Activated CD4-positive, alpha-beta T cell treated with anti-CD3 and anti-CD28 coated beads, Interleukin-2, amount 10 ng/mL, durations not matched to agents 24 days and 14 days (primary cell): ENCODE measurements at regions not wholly inside any gene's neighbourhood (a gene's known extent, or its start where the extent isn't known, plus 50 kb on each side); places are given as distances from the start of the nearest gene placed in this dataset.
"Not testable (repeated sequence)": the region's sequence is repeated elsewhere in the genome, so short reads cannot be mapped to it uniquely, and the experiment has no call there.

Source experiments
- DNase-seq: peaks from one replicate; pipeline ENCODE4 v3.0.0; 2022
- H3K27ac Mint-ChIP-seq: one replicate; pipeline ENCODE4 v1.8.0; 2022; ENCODE audit warnings: mild to moderate bottlenecking, mixed read lengths
- H3K27me3 Mint-ChIP-seq: one replicate; pipeline ENCODE4 v1.8.0; 2022; ENCODE audit warnings: mixed read lengths
- H3K36me3 Mint-ChIP-seq: one replicate; pipeline ENCODE4 v1.8.0; 2022; ENCODE audit warnings: low read depth, mild to moderate bottlenecking, mixed read lengths
- H3K4me1 Mint-ChIP-seq: one replicate; pipeline ENCODE4 v1.8.0; 2021; ENCODE audit warnings: mixed read lengths
- H3K4me3 Mint-ChIP-seq: one replicate; pipeline ENCODE4 v1.8.0; 2022; ENCODE audit warnings: mild to moderate bottlenecking, moderate library complexity, mixed read lengths
- H3K9me3 Mint-ChIP-seq: one replicate; pipeline ENCODE4 v1.8.0; 2021; ENCODE audit warnings: mixed read lengths
- intact Hi-C: fragments of 100-400 bp; cut with micrococcal nuclease; formaldehyde crosslinking; loops from one replicate; pipeline ENCODE4 v1.15.1; 2023

DNA sequence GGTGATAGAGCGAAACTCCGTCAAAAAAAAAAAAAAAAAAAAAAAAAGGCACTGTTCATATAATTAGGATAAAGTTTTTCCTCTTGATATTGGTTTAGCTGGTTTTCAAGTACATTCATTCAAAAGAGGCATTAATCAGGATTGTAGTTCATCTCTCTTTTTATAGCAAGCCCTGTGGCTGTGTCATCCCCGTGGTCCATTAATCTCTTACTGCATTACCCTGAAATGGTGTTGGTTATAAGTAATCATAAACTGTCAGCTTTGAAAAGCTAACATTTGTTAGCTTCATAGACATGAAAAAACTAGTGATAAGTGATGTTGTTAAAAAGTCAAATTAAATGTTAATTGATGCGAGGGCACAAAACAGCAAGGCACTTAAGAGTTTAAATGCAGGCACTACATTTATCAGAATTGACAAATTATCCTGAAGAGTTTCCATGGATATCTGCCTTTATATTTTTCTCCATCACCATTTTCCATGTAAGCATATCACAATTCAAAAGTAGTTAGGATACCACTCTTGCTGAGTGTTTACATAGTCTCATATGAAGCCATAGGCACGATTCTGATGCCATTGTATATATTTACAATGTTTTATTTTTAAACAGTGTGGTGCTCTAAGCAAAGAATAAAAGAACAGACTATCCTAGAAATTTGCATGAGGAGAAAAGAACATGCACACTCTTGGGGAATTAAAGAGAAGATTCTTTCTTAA lies 193.1 kb downstream of the OTOL1 start:
- Mint-ChIP-seq H3K27ac (no peak overlapping the region), H3K4me1 (no peaks in the 10 kb centered on the region), H3K4me3 (no peak overlapping the region), H3K36me3 (no peaks in the 10 kb centered on the region), H3K9me3 (no peaks in the 10 kb centered on the region), H3K27me3 (no peaks in the 10 kb centered on the region)
- DNase-seq = no peak
- intact Hi-C loops = no loop called here

DNA sequence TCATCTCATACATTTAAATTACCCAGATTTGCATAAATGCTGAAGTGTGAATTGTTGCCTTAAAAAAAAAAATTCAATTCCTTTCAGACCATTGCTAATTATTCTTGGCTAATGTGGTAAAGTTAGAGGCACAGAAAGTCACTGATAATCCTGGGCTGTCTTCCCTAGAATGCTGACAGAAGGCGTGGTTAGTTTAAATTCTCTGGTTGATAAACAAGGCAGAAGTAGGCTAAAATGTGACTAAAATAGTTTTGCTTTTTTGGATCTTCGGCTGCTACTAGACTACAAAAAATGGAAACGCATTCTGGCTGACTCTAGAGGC lies 193.7 kb downstream of the OTOL1 start:
- intact Hi-C loops = no loop called here
- no peak overlapping the region for H3K27ac Mint-ChIP-seq
- no peaks in the 10 kb centered on the region for H3K9me3 Mint-ChIP-seq
- no peak overlapping the region for H3K4me3 Mint-ChIP-seq
- H3K4me1 Mint-ChIP-seq = no peaks in the 10 kb centered on the region
- no peak for DNase-seq
- no peaks in the 10 kb centered on the region for H3K36me3 Mint-ChIP-seq
- no peaks in the 10 kb centered on the region for H3K27me3 Mint-ChIP-seq

DNA sequence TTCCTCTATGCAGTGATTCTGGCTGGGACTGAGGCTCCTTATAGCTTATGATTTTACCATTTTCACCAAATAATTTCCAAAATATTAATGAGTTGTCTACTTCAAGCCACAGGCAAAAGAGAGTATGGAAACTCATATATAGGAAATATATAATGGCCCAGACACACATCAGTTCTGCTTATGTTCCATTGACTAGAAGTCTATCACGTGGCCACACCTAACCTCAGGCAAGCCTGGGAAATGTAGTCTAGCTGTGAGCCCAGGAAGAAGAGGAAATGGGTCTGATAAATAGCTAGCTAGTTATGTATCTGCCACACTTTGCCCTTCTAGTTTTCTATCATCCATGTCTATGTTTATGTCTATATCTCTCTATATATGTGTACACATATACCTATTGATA lies 195.1 kb downstream of the OTOL1 start:
- H3K4me1 Mint-ChIP-seq = no peaks in the 10 kb centered on the region
- intact Hi-C loops = no loop called here
- DNase-seq = no peak

DNA sequence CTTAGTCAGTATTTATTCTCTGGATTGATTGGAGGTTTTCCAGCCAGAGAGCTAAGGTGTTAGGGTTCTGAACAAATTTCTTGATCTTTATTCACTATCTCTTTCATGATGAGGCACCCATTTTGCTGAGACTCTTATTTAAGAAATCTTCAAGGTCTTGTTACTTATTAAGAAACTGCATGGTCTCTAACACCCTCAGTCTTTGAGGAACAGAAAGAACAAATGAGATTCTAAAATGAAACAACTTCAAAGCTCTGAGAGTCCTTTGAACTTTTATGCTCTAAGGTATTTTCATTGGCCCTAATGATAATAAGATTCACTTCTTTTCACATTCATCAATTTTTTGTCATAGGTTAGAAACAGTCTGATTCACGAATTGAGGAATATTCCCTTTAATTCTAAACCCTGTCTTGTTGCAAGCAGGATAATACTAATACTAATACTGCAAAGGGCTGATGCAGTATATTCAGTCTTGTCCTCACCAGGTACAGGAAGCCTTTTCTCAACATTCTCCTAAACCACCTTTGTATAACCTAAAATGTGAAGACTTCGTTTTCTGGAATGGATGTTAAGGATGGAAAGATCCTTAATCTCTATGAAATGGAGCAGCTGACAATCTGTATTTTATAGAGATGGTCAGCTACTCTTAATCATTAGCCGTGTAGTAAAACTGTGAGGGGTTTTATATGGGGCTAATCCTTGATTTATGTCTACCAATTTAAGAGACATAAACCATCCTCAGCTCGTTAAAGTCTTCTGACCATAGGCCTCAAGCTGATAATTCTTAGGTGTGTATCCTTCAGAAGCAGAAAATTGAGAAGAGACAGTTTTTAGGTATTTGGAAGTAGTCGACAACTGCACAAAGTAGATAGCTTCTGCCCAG lies 198.3 kb downstream of the OTOL1 start:
- no peak for DNase-seq
- no peaks in the 10 kb centered on the region for H3K9me3 Mint-ChIP-seq
- no peaks in the 10 kb centered on the region for H3K36me3 Mint-ChIP-seq
- no peak overlapping the region for H3K4me3 Mint-ChIP-seq
- intact Hi-C loops = no loop called here
- H3K27ac Mint-ChIP-seq = no peak overlapping the region
- no peaks in the 10 kb centered on the region for H3K4me1 Mint-ChIP-seq
- H3K27me3 Mint-ChIP-seq = no peaks in the 10 kb centered on the region

More for the DNA sequence above, 195.1 kb downstream of the OTOL1 start:
- H3K9me3 Mint-ChIP-seq = no peaks in the 10 kb centered on the region
- no peaks in the 10 kb centered on the region for H3K36me3 Mint-ChIP-seq
- no peak overlapping the region for H3K27ac Mint-ChIP-seq
- H3K4me3 Mint-ChIP-seq = no peak overlapping the region
- H3K27me3 Mint-ChIP-seq = no peaks in the 10 kb centered on the region

DNA sequence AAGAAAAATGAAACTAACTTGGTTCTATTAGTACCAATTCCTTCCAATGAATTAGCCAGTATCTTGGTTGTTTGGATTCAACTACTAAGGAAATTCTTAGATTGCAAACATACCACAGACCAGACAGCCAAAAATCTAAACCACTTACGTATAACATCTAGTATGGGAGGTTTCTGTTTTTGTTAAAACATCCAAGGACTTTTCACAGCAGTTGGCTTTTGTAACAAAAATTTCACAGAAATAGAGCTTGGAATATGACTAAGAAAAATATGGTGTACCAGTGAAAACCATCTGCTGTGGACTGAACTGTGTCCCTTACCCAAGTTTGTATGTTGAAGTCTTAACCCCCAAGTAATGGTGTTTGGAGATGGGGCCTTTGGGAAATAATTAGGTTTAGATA lies 199.2 kb downstream of the OTOL1 start:
- Mint-ChIP-seq H3K36me3 (no peaks in the 10 kb centered on the region), H3K4me1 (no peaks in the 10 kb centered on the region), H3K27ac (no peak overlapping the region), H3K4me3 (no peak overlapping the region), H3K9me3 (no peaks in the 10 kb centered on the region), H3K27me3 (no peaks in the 10 kb centered on the region)
- DNase-seq = no peak
- intact Hi-C loops = no loop called here

DNA sequence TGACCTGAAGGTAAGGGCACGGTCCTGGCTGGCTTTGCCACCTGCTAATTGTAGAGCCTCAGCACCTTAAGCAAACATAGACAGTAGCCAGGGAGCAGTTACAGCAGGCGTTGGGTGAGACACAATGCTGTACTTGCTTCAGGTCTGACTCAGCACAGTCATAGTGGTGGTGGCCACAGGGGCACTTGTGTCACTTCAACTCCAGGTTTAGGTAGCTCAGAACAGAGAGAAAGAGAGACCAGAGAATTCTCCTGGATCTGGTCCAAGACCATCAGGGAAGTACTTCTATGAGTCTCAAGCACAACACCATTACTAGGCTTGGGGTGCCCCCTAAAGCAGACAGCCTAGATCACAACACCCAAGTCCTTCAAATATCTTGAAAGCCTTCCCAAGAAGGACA lies 204.4 kb downstream of the OTOL1 start:
- H3K27ac Mint-ChIP-seq = no peak overlapping the region
- DNase-seq = no peak

DNA sequence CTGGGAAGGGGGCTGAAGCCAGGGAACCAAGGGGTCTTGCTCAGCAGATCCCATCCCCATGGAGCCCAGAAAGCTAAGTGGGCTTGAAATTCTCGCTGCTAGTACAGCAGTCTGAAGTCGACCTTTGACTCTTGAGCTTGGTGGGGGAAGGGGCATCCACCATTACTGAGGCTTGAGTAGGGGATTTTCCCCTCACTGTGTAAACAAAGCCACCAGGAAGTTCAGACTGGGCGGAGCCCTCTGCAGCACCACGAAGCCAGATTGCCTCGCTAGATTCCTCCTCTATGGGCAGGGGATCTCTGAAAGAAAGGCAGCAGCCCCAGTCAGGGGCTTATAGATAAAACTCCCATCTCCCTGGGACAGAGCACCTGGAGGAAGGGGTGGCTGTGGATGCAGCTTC lies 210.6 kb downstream of the OTOL1 start:
- H3K4me1 Mint-ChIP-seq, DNase-seq, H3K27ac Mint-ChIP-seq, H3K27me3 Mint-ChIP-seq, H3K36me3 Mint-ChIP-seq, H3K9me3 Mint-ChIP-seq, H3K4me3 Mint-ChIP-seq, intact Hi-C loops: not testable (repeated sequence)

More for the DNA sequence above, 204.4 kb downstream of the OTOL1 start:
- Mint-ChIP-seq H3K27me3 (no peaks in the 10 kb centered on the region), H3K9me3 (no peaks in the 10 kb centered on the region), H3K4me3 (no peak overlapping the region), H3K36me3 (no peaks in the 10 kb centered on the region), H3K4me1 (no peaks in the 10 kb centered on the region)
- intact Hi-C loops = no loop called here

DNA sequence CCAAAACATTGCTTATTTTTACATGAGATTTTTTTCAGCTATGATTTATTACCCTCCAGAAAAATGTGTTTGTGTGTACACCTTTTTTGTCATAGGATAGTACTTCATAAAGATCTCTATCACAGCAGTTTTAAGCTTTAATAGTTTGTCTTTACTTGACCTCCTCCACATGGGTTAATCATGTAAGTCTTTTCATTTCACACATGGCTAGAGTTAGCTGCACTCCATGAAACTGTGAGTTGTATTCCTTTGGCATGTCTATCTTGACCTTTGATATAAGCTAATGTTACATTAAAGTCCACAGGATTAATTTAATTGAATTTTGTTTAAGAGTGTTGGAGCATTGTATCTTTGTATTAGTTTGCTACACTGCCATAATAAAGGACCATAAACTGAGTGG lies 217.1 kb downstream of the OTOL1 start:
- Mint-ChIP-seq H3K27ac (no peak overlapping the region), H3K27me3 (no peaks in the 10 kb centered on the region), H3K4me1 (no peaks in the 10 kb centered on the region), H3K36me3 (no peaks in the 10 kb centered on the region), H3K9me3 (no peaks in the 10 kb centered on the region), H3K4me3 (no peak overlapping the region)
- intact Hi-C loops = no loop called here
- DNase-seq = no peak

DNA sequence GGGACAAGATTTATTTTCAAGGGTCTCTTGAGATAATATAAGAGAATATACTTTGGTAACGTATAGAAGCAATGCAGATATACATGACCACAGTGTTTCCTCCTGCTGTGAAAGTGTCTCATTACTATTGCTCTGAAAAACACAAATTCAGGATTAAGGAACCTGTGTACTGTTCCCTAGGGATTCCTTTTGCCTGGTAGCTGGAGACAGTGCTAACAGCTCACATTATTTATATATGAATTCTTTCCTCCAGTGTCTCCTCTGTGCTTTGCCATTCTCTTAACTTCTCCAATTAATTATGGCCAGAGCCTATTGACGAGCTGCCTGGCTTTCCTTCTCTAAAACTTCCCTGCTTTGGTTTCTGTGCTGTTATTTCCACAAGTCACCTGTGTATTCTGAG lies 235.4 kb downstream of the OTOL1 start:
- Mint-ChIP-seq H3K4me1 (no peaks in the 10 kb centered on the region), H3K9me3 (no peaks in the 10 kb centered on the region), H3K27me3 (no peaks in the 10 kb centered on the region), H3K4me3 (no peak overlapping the region), H3K27ac (no peak overlapping the region), H3K36me3 (no peaks in the 10 kb centered on the region)
- intact Hi-C loops = no loop called here
- DNase-seq = no peak

DNA sequence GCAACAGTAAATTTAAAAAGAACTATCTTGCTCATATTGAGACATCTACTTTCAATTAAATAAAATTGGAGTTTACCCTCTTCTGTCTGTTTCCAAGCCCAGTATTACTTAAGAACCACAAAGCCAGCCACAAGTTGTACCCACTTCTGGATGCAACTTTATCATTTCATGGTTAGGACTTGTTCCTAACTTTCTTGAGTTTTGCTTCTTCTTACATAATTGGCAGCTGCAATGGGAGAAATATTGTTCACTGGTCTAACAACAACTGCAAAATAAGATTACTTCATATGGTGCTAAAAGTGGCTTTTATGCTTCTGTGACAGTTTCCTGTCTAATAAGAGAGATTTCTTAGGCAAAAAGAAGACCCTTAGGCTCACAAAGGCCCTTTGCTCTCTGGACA lies 240.6 kb downstream of the OTOL1 start:
- H3K4me1 Mint-ChIP-seq = no peaks in the 10 kb centered on the region
- no peaks in the 10 kb centered on the region for H3K36me3 Mint-ChIP-seq
- no peaks in the 10 kb centered on the region for H3K27me3 Mint-ChIP-seq
- no peaks in the 10 kb centered on the region for H3K9me3 Mint-ChIP-seq
- H3K27ac Mint-ChIP-seq = no peak overlapping the region
- no peak overlapping the region for H3K4me3 Mint-ChIP-seq
- DNase-seq = no peak
- intact Hi-C loops = no loop called here

DNA sequence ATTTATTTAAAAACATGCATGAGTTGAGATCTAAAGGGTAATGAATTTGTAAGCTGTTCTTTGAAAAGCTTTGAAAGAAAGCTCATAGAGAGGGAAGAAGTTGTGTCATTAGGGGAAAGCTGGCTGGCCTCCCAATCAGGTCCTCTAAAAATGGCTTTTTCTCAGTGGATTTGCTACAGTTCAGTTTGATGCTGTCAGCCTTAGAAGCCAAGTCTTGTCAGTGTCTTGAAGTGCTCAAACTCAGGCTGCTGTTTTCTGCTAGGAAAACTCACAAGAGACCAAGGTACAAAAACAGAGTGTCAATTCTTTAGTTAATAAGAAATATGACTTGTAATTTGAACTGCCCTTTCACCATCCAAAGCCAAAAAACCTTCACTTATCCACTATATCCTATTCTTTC lies 243.8 kb downstream of the OTOL1 start:
- H3K4me3 Mint-ChIP-seq = no peak overlapping the region
- no peaks in the 10 kb centered on the region for H3K27me3 Mint-ChIP-seq
- H3K4me1 Mint-ChIP-seq = no peaks in the 10 kb centered on the region
- H3K9me3 Mint-ChIP-seq = no peaks in the 10 kb centered on the region
- no peak overlapping the region for H3K27ac Mint-ChIP-seq
- DNase-seq = no peak
- H3K36me3 Mint-ChIP-seq = no peaks in the 10 kb centered on the region
- intact Hi-C loops = no loop called here

DNA sequence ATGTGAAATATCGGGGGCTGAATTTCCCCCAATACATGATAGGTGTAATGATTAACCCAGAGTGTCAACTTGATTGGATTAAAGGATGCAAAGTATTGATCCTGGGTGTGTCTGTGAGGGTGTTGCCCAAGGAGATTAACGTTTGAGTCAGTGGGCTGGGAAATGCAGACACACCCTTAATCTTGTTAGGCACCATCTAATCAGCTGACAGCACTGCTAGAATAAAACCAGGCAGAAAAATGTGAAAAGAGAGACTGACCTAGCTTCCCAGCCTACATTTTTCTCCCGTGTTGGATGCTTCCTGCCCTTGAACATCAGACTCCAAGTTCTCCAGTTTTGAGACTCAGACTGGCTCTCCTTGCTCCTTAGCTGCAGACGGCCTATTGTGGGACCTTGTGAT lies 247.8 kb downstream of the OTOL1 start:
- Mint-ChIP-seq H3K27me3 (no peaks in the 10 kb centered on the region), H3K36me3 (no peaks in the 10 kb centered on the region), H3K4me1 (no peaks in the 10 kb centered on the region), H3K27ac (no peak overlapping the region), H3K4me3 (no peak overlapping the region), H3K9me3 (no peaks in the 10 kb centered on the region)
- intact Hi-C loops = no loop called here
- DNase-seq = no peak

DNA sequence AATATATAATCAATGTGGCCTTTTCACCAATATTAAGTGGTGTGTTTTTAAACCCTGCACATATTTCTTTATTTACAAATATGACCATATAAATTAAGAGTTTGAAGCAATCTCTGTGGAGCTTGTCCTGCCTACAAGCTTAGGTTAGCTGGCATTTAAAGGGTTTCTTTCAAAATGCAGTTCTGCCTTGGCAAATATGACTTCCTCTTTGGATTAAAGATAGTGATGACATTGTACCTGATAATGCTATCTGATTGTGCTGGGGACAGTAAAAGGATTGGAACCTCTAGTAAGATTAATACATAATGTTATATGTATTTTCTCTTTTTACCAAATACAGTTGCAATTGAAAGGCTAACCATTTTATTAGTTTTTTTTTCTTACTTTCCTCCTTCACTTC lies 249.1 kb downstream of the OTOL1 start:
- Mint-ChIP-seq H3K4me1 (no peaks in the 10 kb centered on the region), H3K4me3 (no peak overlapping the region), H3K36me3 (no peaks in the 10 kb centered on the region), H3K9me3 (no peaks in the 10 kb centered on the region), H3K27me3 (no peaks in the 10 kb centered on the region), H3K27ac (no peak overlapping the region)
- intact Hi-C loops = no loop called here
- no peak for DNase-seq

DNA sequence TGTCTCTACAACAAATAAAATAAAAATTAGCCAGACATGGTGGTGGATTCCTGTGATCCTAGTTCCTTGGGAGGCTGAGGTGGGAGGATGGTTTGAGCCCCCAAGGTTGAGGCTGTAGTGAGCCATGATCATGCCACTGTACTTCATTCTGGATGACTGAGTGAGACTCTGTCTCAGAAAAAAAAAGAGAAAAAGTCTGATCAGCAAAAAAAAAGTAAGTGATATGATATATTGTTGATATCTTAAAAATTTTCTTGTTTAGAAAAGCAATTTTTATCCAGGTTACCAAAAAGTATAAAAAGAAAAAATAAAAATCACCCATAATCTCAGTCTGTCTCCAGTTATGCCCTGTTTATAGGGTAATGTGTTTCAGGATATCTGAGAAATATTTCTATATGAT lies 251.4 kb downstream of the OTOL1 start:
- intact Hi-C loops = no loop called here
- Mint-ChIP-seq H3K9me3 (no peaks in the 10 kb centered on the region), H3K36me3 (no peaks in the 10 kb centered on the region), H3K27me3 (no peaks in the 10 kb centered on the region), H3K27ac (no peak overlapping the region), H3K4me1 (no peaks in the 10 kb centered on the region), H3K4me3 (no peak overlapping the region)
- DNase-seq = no peak
